ENCODE measurements at regions not wholly inside any gene's neighbourhood (a gene's known extent, or its start where the extent isn't known, plus 50 kb on each side); places are given as distances from the start of the nearest gene placed in this dataset.

- no peak for DNase-seq (ENCODE audit: low spot score)
Observed at GRCh38 chr10:71045204-71045809, 156.9 kb upstream of the PCBD1 start.

GRCh38 chr10:71045936-71046335, 157.6 kb upstream of the PCBD1 start:
- DNase-seq (ENCODE audit: low spot score): no peak

- DNase-seq (ENCODE audit: low spot score): no peak
Observed at GRCh38 chr10:71046747-71047146, 158.4 kb upstream of the PCBD1 start.

GRCh38 chr10:71048971-71049615, 160.7 kb upstream of the PCBD1 start:
- DNase-seq (ENCODE audit: low spot score): no peak

GRCh38 chr10:71049994-71050393, 161.6 kb upstream of the PCBD1 start:
- no peak for DNase-seq (ENCODE audit: low spot score)

- no peak for DNase-seq (ENCODE audit: low spot score)
Observed at GRCh38 chr10:71052076-71052660, 160.2 kb upstream of the UNC5B start.

- no peak for DNase-seq (ENCODE audit: low spot score)
Observed at GRCh38 chr10:71052708-71053107, 159.7 kb upstream of the UNC5B start.

GRCh38 chr10:71053169-71053895, 159.0 kb upstream of the UNC5B start:
- no peak for DNase-seq (ENCODE audit: low spot score)

GRCh38 chr10:71058308-71058707, 154.1 kb upstream of the UNC5B start:
- no peak for DNase-seq (ENCODE audit: low spot score)

GRCh38 chr10:71059054-71059818, 153.1 kb upstream of the UNC5B start:
- no peak for DNase-seq (ENCODE audit: low spot score)

- DNase-seq (ENCODE audit: low spot score): no peak
Observed at GRCh38 chr10:71059943-71060342, 152.4 kb upstream of the UNC5B start.

- DNase-seq (ENCODE audit: low spot score): no peak
Observed at GRCh38 chr10:71060476-71061426, 151.6 kb upstream of the UNC5B start.

- DNase-seq (ENCODE audit: low spot score): no peak
Observed at GRCh38 chr10:71061472-71061871, 150.9 kb upstream of the UNC5B start.

- no peak for DNase-seq (ENCODE audit: low spot score)
Observed at GRCh38 chr10:71062156-71062555, 150.2 kb upstream of the UNC5B start.

- no peak for DNase-seq (ENCODE audit: low spot score)
Observed at GRCh38 chr10:71063401-71063800, 149.0 kb upstream of the UNC5B start.

- no peak for DNase-seq (ENCODE audit: low spot score)
Observed at GRCh38 chr10:71064413-71065118, 147.8 kb upstream of the UNC5B start.

- DNase-seq (ENCODE audit: low spot score): peak; percentile 18
Observed at GRCh38 chr10:71065659-71066058, 146.7 kb upstream of the UNC5B start.

GRCh38 chr10:71066600-71066999, 145.8 kb upstream of the UNC5B start:
- DNase-seq (ENCODE audit: low spot score): no peak

GRCh38 chr10:71067098-71067740, 145.2 kb upstream of the UNC5B start:
- no peak for DNase-seq (ENCODE audit: low spot score)

- peak; percentile 60 for DNase-seq (ENCODE audit: low spot score)
Observed at GRCh38 chr10:71068861-71069271, 143.5 kb upstream of the UNC5B start.

All from kidney tubule cell (primary cell).